ENCODE measurements at regions not wholly inside any gene's neighbourhood (a gene's known extent, or its start where the extent isn't known, plus 50 kb on each side); places are given as distances from the start of the nearest gene placed in this dataset.

GRCh38 chr5:133741396-133741795 lies 129.1 kb upstream of the FSTL4 start:
- Histone ChIP-seq H3K36me3 (ENCODE audit: control insufficient read depth, low read length) (no peaks in the 10 kb centered on the region), H3K9me2 (replicated peaks; ENCODE audit: control insufficient read depth, low read length) (no peaks in the 10 kb centered on the region), H3F3A (ENCODE audit: control insufficient read depth, insufficient read depth) (no peaks in the 10 kb centered on the region), H3K27ac (ENCODE audit: low read depth, low read length) (no peak overlapping the region), H4K20me1 (ENCODE audit: control insufficient read depth, insufficient read depth, low read depth, low read length) (no peaks in the 10 kb centered on the region), H3K9me3 (ENCODE audit: control insufficient read depth, insufficient read depth, low read length) (no peaks in the 10 kb centered on the region), H3K79me2 (ENCODE audit: control insufficient read depth, low read length) (no peaks in the 10 kb centered on the region), H3K4me2 (ENCODE audit: low read length) (no peak overlapping the region), H3K4me1 (ENCODE audit: control insufficient read depth, low read length) (peaks cover 12% of the 10 kb centered on the region), H3K27me3 (ENCODE audit: control insufficient read depth, low read length) (no peaks in the 10 kb centered on the region), H3K4me3 (ENCODE audit: low read length) (no peak overlapping the region)
- TF ChIP-seq EZH2phosphoT487 (IDR thresholded peaks at IDR 0.05; ENCODE audit: borderline replicate concordance, low read length), result no peak
- TF ChIP-seq, protein P1, sequence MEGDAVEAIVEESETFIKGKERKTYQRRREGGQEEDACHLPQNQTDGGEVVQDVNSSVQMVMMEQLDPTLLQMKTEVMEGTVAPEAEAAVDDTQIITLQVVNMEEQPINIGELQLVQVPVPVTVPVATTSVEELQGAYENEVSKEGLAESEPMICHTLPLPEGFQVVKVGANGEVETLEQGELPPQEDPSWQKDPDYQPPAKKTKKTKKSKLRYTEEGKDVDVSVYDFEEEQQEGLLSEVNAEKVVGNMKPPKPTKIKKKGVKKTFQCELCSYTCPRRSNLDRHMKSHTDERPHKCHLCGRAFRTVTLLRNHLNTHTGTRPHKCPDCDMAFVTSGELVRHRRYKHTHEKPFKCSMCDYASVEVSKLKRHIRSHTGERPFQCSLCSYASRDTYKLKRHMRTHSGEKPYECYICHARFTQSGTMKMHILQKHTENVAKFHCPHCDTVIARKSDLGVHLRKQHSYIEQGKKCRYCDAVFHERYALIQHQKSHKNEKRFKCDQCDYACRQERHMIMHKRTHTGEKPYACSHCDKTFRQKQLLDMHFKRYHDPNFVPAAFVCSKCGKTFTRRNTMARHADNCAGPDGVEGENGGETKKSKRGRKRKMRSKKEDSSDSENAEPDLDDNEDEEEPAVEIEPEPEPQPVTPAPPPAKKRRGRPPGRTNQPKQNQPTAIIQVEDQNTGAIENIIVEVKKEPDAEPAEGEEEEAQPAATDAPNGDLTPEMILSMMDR (IDR thresholded peaks at IDR 0.05; ENCODE audit: low read depth, low read length, poor library complexity, severe bottlenecking), result no peak

DNA sequence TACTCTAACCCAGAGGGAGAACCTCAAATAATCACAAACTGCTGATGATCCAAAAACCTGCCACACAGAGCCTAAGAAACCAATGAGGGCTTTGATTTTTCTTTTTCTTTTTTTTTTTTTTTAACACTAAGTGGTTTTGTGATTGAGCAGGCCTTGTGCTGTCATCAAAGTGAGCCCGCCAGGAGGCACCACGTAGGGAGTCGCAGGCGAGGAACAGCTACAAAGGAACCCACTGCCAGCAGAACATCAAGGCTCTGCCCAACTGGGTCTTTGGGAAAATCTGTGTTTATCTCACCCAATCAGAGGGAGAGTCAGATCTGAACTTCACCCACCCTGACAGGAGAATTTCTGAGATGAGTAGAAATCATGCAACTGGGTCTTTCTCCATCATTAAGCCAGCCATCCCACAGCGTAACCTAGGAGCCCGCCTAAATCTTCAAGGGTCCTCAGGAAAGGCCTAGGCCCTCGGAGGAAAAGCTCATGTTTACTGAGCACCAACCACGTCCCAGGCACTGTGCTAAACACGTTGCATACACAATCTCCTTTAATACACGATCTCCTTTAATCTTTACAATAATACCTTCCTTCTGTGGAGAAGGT lies 126.9 kb upstream of the FSTL4 start:
- TF ChIP-seq EZH2phosphoT487 (IDR thresholded peaks at IDR 0.05; ENCODE audit: borderline replicate concordance, low read length), result no peak
- TF ChIP-seq, protein P1 (IDR thresholded peaks at IDR 0.05; ENCODE audit: low read depth, low read length, poor library complexity, severe bottlenecking), result no peak
- peaks cover 12% of the 10 kb centered on the region for H3K4me1 ChIP-seq (ENCODE audit: control insufficient read depth, low read length)
- H4K20me1 ChIP-seq (ENCODE audit: control insufficient read depth, insufficient read depth, low read depth, low read length), result no peaks in the 10 kb centered on the region
- H3K4me3 ChIP-seq (ENCODE audit: low read length), result no peak overlapping the region
- no peak overlapping the region for H3K4me2 ChIP-seq (ENCODE audit: low read length)
- H3F3A ChIP-seq (ENCODE audit: control insufficient read depth, insufficient read depth), result no peaks in the 10 kb centered on the region
- no peaks in the 10 kb centered on the region for H3K36me3 ChIP-seq (ENCODE audit: control insufficient read depth, low read length)
- no peak overlapping the region for H3K27ac ChIP-seq (ENCODE audit: low read depth, low read length)
- no peaks in the 10 kb centered on the region for H3K27me3 ChIP-seq (ENCODE audit: control insufficient read depth, low read length)
- H3K9me2 ChIP-seq (replicated peaks; ENCODE audit: control insufficient read depth, low read length), result no peaks in the 10 kb centered on the region
- H3K9me3 ChIP-seq (ENCODE audit: control insufficient read depth, insufficient read depth, low read length), result no peaks in the 10 kb centered on the region
- no peaks in the 10 kb centered on the region for H3K79me2 ChIP-seq (ENCODE audit: control insufficient read depth, low read length)

DNA sequence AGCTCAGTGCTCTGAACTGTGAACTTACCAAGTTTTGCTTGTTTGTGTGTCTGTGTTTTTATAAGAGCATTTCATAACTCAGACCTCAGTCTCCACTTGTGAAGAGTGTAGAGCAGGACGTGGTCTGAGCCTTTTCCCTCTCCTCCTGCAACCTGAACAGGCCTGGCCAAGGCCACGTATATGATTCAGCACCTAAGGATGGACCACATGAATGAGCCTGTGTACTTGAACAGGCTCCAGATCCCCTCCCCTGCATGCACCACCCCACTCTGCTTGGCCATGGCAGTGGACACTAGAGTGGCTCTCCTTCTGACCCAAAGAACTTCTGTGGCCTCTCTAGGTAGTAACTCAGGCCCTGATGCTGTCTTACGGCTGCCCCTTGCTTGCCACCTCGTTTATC lies 125.9 kb upstream of the FSTL4 start:
- Histone ChIP-seq H3K79me2 (ENCODE audit: control insufficient read depth, low read length) (no peaks in the 10 kb centered on the region), H3K36me3 (ENCODE audit: control insufficient read depth, low read length) (no peaks in the 10 kb centered on the region), H3K27ac (ENCODE audit: low read depth, low read length) (no peak overlapping the region), H3K9me3 (ENCODE audit: control insufficient read depth, insufficient read depth, low read length) (no peaks in the 10 kb centered on the region), H3K27me3 (ENCODE audit: control insufficient read depth, low read length) (no peaks in the 10 kb centered on the region), H4K20me1 (ENCODE audit: control insufficient read depth, insufficient read depth, low read depth, low read length) (no peaks in the 10 kb centered on the region), H3K4me3 (ENCODE audit: low read length) (no peak overlapping the region), H3K9me2 (replicated peaks; ENCODE audit: control insufficient read depth, low read length) (no peaks in the 10 kb centered on the region), H3K4me1 (ENCODE audit: control insufficient read depth, low read length) (peaks cover 12% of the 10 kb centered on the region), H3K4me2 (ENCODE audit: low read length) (no peak overlapping the region), H3F3A (ENCODE audit: control insufficient read depth, insufficient read depth) (no peaks in the 10 kb centered on the region)
- TF ChIP-seq, protein P1 (IDR thresholded peaks at IDR 0.05; ENCODE audit: low read depth, low read length, poor library complexity, severe bottlenecking), result no peak
- no peak for TF ChIP-seq EZH2phosphoT487 (IDR thresholded peaks at IDR 0.05; ENCODE audit: borderline replicate concordance, low read length)
